ENCODE measurements at regions not wholly inside any gene's neighbourhood (a gene's known extent, or its start where the extent isn't known, plus 50 kb on each side); places are given as distances from the start of the nearest gene placed in this dataset.

DNA sequence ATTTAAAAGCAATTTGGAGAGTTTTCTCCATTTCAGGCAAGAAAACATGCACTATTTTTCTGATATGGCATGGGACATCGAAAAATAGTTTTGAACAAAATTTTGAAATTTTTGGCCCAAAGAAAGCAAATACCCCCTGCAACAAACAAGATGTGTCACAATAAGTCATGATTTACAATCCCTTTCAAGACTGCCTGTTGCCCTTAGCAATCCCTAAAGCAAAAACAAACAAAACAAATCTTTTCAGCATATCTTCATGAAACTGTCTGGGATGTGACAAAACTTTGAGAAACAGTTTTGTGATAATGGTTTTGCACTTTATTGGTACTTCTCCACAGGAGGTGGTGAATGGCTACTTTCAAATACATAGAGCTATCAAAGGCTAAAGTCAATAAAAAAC is 1888.7 kb upstream of the PIK3C3 start:
- no peak for DNase-seq (ENCODE audit: low read depth in 4 of 4, low spot score in 2 of 4)

DNA sequence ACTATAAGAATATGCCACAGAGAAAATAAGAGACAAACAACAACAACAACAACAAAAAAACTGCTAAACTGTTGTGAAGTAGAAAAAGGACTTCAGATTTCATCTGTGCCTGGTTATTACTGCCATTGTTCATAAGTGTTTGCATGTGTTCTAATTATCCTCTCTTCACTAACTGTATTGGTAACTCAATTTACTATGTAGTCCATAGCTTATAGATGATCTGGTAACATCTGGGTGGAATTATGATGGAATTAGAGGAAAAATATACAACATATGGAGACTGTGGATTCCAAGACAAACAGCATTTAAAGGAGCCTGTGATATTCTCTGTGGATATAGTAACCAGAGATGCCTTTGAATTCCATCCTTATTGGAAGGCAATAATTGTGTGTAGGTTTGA is 1891.5 kb upstream of the PIK3C3 start:
- DNase-seq (ENCODE audit: low read depth in 4 of 4, low spot score in 2 of 4), result no peak

DNA sequence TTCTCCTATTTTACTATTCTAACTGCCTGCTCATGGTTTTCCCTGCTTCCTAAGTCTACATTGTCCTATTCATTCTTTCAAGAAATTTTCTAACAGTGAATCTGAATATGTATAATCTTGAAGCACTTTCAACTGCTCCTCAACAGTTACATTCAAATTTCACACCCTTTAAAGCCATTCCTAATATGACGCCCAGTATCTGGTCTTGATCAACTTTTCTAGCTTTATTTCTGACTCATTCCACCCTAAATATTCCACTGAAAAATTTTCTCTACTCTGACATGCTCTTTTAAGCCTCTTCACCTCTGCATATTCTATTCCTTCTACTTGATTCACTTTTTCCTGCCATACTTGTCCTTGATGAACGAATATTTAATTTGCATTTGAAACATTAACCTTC is 1893.9 kb upstream of the PIK3C3 start:
- no peak for DNase-seq (ENCODE audit: low read depth in 4 of 4, low spot score in 2 of 4)

DNA sequence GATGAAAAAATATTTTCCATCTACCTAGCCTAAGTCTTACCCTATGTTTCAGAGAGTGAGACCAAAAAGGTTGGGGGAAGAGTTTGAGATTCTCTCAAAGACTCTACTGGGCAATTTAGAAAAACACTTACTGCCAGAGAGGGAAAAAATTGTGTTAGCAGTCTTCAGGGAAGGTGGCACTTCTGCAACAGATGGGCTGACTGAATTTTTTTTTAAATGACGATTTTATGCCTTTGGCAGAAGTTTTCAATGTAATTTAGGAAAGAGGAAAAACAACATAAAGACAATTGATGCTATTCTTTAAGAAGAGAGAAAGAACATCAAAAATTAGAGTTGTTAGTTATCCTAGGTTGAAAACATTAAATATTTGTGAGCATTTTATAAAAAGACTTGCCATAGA is 1894.5 kb upstream of the PIK3C3 start:
- DNase-seq (ENCODE audit: low read depth in 4 of 4, low spot score in 2 of 4), result no peak

DNA sequence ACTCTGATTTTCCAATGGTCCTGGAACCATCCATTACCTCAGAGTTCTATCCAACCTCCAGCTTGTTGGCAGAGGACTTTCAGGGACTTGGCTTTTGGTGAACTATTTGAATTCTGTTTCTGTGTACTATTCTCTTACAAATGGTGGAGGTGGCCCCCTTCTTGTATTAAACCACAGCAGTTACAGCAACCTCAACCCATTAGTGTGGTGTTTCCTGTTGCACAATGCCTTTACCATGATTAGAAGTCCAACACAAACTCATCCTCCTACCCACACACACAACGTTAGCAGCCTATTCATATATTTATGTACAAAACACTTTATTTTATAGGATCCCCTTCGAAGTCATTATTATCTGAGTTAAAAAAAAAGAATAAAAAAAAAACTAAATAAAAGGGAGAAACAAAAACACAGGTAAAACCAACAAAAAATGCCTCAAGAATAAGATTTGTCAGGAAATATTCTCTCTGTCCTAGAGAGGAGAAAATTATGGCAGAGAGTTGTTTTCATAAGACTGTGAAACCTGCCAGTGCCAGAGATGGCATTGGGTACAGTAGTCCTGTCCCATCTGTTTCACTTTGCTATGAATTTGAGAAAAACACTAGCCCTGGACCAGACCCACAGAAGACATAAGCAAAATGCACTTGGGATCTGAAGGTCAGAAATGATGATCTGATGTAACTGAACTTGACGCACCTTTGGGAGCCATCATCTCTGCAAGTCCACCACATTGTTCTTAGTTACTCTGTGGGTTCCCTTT is 1896.0 kb upstream of the PIK3C3 start:
- no peak for DNase-seq (ENCODE audit: low read depth in 4 of 4, low spot score in 2 of 4)

DNA sequence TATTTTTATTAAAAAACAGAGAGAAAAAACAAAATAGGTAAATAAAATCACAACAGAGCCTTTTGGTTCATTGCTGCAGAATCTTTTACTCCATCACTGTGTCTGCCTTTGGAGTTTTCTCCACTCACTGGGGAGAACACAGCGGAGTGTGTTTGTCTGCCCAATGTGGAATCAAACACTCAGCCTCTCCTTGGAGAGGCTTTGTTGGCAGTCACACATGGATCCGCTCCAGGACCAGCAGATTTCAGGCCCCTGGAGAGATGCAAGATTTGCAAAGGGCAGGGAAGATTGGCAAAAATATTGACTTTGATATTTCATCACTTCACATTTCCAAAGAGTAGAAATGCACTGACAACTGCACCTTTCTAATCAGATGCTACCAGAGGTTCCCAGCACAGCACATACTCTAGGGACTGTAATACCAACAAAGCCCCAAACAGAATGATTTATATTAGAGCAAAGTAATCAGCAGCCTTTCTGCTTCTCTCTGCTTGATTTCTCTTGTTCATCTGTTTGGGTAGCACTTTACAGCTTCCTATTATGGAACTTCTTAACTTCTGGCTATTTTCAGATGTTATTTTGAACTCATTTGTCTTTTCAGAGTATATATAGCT is 1898.8 kb upstream of the PIK3C3 start:
- no peak for DNase-seq (ENCODE audit: low read depth in 4 of 4, low spot score in 2 of 4)

DNA sequence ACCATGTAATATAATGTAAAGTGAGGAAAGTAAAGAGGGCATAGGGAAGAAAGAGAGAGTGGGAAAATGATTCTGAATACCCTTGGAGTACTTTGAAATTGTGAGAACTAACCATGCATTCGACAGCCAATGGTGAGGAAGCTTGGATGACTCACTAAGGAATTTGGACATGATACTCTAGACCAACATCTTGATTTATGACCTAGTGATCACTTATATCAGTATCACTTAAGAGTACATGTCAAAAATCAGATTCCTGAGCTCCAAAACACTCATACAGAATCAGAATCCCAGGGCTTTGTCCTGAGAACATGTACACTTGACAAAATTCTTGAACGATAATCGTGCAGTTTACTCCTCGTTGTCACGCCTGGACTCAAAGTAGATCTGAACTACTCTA is 1899.8 kb upstream of the PIK3C3 start:
- no peak for DNase-seq (ENCODE audit: low read depth in 4 of 4, low spot score in 2 of 4)

DNA sequence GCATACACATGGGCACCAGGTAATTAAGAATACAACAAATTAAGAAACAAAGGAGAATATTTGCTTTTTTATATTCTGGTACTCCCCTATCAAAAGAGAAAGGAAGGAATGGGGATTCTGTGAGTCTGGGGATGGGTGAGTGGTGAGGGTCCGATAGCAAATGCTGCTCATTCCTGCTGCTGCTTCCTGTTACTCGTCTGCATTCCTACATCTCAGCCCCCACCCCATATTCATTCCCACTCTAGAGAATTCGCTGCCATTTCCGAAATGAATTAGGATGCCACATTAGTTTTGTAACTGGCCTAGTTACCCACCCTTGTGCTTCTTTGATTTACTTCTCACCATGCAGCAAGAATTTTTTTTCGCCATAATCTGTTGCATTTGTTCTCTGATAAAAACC is 1905.3 kb upstream of the PIK3C3 start:
- DNase-seq (ENCODE audit: low read depth in 4 of 4, low spot score in 2 of 4), result no peak

DNA sequence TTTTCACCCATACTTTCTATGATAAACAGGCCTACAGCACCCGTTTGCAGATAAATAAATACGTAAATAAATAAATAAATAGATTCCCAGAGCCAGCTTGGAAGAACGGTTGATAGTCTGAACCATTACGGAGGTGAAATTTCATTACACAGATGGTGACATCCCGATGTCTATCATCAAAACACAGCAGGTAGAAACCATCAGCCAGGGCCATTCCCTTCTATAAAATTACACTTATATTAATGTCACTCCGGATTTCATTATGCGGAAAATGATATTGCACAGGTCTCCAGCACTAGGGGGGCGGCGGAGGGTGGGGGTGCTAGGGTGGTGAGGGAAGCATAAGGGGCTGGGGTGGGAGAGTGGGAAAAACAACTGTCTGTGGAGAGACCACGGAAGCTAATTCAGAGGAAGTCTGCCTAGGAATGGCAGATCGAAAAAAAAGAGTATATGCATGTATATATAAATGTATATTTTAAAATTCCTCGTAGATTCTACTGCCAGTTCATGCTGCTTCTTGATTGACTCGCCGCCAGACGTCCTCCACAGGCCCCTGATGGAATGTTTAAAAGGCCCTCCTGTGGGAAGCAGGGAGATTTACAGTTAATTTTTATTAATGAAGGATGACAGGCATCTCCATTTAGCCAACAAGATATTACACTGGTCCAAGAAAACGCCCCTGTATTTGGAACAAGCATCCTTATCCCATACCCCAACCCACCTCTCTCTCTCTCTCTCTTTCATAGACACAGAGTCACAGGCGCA is 1906.0 kb upstream of the PIK3C3 start:
- no peak for DNase-seq (ENCODE audit: low read depth in 4 of 4, low spot score in 2 of 4)

DNA sequence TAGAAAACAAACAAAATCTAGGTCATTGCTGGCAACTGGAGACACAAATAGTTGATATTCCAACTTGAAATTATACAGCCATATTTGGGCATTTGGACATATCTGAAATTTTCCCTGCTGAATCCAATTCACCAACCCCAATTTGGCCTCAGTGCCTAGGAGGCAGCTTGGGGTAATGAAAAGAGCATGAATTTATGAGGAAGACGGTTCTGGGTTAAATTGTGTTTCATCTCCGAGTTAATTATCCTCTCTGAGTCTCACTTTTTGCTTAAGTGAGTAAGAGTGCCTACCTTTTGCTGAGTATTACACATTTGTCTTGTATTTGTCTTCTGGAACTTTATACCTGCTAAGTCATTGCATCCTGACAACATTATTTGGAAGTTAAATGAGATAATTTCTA is 1906.8 kb upstream of the PIK3C3 start:
- DNase-seq (ENCODE audit: low read depth in 4 of 4, low spot score in 2 of 4), result no peak

DNA sequence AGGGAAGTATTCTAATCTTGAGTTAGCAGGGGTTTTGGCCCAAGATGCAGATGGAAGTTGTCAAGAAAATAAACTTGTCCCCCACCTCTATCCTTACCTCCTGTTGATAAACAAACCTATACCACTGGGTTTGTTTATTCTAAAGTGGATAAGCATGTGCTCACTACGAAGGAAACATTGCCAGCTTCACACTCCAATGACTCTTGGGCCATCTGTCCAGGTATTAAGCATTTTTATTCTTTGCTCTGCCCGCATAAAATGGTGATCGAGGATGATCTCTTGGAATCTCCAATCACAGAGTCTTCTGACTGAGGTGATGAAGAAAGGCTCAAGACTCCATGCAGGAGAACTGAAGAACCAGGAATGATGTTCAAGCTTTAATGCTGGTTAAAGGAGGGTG is 1908.4 kb upstream of the PIK3C3 start:
- DNase-seq (ENCODE audit: low read depth in 4 of 4, low spot score in 2 of 4), result no peak

DNA sequence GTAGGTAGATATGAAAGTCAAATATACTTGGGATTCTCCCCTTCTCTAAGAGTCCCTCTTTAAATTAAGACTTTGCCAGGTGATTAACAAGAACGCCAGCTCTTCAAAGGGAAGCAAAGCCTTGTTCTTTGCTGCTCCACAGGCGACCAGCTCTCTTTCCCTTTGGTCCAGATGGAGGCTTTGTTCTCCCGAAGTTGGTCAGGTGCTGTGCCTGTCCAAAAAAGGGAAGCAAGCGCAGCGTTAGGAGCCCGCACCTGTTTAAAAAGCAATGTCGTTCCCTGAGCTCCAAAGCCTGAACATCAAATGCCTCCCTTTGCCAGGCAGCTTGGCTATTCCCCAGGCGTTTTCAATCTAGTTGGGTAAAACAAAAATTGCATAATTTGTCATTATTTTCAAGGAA is 1913.1 kb upstream of the PIK3C3 start:
- DNase-seq (ENCODE audit: low read depth in 4 of 4, low spot score in 2 of 4), result no peak

DNA sequence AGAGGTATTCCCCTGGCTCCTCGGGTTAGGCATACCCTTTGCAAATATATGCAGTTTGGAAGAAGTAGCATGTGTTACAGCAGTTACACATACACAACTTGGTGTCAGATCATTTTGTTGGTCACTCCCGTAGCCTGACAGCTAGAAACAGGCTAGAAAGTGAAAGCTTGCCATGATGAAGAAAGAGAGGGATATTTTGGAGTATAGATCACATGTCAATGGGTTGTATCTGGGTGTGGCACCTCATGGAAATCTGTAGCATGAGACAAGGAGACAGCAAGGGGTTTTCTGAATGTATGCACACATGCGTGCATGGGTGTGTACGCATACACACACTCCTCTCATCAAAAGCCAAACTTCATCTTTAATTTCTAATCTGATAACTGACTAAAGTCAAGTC is 1914.5 kb upstream of the PIK3C3 start:
- DNase-seq (ENCODE audit: low read depth in 4 of 4, low spot score in 2 of 4), result no peak

DNA sequence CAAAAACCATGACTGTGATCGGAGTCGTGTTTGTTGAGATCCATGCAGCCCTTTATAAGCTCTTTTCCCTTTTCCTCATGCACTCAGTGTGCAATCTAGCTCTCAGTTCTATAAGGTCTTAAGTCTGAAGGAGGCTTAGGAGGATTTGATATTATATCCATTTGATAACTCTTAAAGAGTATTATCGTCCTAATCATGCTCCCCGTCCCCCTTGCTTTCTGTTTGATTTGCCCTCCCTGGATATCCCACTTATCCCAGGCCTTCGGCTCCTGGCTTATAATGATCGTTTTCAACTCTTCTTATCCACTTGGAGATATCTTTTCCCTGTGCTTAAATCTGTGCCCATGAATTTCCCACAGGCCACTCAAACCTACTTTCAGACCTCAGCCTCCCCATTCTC is 1917.7 kb upstream of the PIK3C3 start:
- DNase-seq (ENCODE audit: low read depth in 4 of 4, low spot score in 2 of 4), result no peak

DNA sequence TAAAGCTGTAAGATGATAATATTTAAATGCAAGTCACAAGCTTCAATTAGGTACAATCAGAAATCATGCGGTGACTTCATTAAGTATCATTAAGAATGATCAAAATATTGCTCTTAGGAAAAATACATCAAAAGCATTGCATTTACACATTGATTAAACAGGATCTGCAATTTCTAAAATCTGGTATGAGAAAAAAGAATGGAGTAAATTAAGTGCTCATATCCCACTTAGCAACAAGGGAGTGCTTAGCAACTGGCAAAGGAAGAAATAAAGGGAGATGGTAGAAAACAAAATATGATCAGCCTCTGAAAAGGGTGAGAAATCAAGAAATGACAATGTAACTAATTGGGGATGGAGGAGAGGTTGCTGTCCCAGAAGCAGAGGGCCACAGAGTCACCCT is 1918.2 kb upstream of the PIK3C3 start:
- no peak for DNase-seq (ENCODE audit: low read depth in 4 of 4, low spot score in 2 of 4)

DNA sequence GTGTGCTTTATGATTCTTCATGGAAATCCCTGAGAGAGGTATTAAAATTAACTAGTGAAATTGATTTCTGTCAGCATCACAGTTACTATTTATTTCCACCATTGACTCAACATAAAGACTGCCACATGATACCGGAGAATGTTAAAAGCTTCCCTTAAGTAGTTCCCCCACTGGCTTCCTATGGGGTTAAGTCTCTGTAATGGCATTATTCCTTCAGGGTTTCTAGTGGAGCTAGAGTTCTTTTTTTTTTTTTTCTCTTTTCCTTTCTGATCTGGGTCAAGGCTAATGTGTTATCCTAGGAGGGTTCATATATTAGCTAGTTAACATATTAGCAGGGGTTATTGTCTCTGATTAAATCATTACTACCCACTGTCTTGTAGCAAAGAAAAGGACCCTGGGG is 1919.1 kb upstream of the PIK3C3 start:
- no peak for DNase-seq (ENCODE audit: low read depth in 4 of 4, low spot score in 2 of 4)

DNA sequence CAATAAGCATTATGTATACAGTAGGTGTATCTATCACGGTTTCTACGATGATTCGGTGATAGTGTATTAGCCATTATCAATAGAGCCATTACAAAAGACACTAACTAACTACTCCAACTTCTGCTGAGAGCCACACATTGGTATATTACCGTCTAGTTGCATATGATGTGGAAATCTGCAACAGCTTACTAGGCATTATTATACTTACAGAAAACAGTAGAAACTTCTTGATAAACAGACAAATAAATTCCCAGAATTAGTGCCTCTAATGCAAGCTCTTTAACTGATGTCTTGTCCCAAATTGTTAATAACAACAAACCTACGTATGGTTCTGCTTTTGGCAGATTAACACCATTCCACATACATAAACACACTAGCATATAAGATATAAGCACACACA is 1923.0 kb upstream of the PIK3C3 start:
- DNase-seq (ENCODE audit: low read depth in 4 of 4, low spot score in 2 of 4), result no peak

DNA sequence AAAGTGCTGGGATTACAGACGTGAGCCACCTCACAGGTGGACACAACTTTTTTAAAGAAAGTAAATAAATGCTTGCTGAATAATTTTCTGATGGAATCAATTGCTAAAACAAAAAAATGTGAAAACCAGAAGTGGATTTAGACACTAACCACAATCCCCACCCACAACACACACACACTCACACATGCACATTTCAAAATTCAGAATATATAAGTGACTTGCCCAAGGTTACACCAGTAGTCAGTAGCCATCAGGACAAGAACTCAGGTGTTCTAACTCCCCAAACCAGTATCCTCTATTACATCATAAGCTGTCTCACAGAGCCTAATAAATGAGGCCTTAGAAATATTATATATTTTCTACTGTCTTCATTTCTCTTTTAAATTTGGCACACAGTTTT is 1923.6 kb upstream of the PIK3C3 start:
- DNase-seq (ENCODE audit: low read depth in 4 of 4, low spot score in 2 of 4), result no peak

DNA sequence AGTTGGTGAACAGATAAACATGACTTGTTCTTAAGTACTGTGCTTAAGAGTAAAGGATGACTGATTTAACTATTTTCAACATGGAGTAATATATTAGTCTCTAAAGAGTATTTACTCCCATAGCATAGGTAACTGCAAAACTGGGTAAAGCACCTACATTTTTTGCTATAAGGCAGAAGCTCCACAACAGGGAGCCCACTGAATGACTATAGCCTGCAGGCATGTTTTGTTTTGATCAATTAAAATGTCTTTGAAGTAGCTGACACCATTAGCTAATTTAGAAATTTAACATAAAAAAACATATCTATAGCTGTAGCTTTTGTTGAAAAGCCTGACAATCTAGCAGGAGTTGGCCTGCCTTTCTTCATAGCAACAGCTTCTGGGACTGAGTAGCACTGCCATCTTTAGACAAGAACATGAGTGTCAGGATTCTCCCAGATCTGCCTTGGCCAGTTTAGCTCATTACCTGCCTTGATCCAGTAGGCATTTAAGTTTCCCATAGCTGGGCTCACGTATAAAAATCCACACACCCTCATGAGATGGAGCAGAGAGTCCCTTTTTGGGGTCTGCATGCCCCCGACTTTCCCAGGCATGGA is 1935.1 kb upstream of the PIK3C3 start:
- no peak for DNase-seq (ENCODE audit: low read depth in 4 of 4, low spot score in 2 of 4)

DNA sequence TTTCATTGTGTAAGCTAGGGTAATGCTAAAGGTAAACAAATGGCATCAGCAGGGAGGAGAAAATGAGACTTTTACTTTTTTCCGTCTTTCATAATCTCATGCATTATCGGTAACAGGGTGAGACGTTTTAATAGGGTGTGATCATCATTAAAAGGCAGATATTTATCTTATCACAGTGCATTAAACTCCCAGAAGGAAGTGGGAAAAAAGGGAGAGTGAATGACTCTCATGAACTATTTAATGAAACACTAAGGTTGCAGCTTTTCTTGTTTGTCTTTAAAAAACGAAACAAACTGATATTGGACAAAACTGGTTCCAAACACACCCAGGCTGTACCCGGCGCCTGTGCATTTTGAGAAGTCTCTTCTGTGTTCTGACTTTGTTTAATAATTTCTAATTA is 1936.8 kb upstream of the PIK3C3 start:
- no peak for DNase-seq (ENCODE audit: low read depth in 4 of 4, low spot score in 2 of 4)

DNA sequence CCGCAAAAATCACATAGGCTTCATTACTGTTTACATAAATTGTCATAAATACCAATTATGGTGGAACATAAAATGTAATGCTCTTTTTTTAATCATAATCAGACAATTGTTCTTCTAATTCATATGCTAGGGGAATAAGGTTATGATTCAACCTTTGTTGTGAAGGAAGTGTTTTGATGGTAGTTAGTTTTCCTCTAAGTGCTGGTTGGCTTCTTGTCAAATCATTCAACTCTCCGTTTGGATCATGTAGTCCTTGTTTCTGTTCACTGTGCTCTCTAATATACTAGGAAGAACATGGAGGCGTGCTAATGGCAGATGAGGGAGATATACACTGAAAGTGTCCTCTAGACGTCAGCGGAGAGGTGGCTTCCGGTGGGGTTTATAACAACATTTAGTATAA is 1938.0 kb upstream of the PIK3C3 start:
- DNase-seq (ENCODE audit: low read depth in 4 of 4, low spot score in 2 of 4), result no peak

DNA sequence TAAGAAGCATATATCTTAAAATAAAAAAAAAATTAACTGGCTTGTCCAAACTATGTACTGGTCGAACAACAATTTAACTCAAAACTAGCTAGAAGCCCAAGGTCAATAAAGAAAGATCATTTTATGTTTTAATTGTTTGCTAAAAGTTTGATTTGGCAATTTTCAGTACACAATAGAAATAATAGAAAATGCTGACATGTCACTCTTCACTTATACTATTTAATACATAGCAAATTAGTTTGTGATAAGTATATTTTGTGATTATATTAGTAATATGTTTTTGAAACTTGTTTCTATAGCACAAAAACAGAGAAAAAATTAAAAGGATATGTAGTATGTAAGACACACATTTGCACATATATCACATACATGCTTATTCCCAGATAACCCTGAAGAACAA is 1938.6 kb upstream of the PIK3C3 start:
- no peak for DNase-seq (ENCODE audit: low read depth in 4 of 4, low spot score in 2 of 4)

Measured in left renal cortex interstitium (tissue), 4 donors.